K562 (cell line): ENCODE measurements at regions not wholly inside any gene's neighbourhood (a gene's known extent, or its start where the extent isn't known, plus 50 kb on each side); places are given as distances from the start of the nearest gene placed in this dataset.

Experiments used
- ATAC-seq: fragments of 200-7000 bp; cut with Tn5 transposase; 3 replicates; pipeline ENCODE4 v1.9.1; 2020; ENCODE audit warnings: moderate library complexity
- BruUV-seq: library from RNA; stranded (reverse); fragments of 400-500 nt; replicated peaks from 2 replicates; lab custom pipeline; 2021; lab: Mats Ljungman, UMichigan
- CTCF ChIA-PET: fragments of 300-600 bp; formaldehyde crosslinking; extraction: SDS; loops from one replicate; lab custom pipeline; 2021; ENCODE audit warnings: low intra/inter-chr PET ratio; lab: Yijun Ruan, JAX
- POLR2A ChIA-PET: fragments of 300-600, 350-650 bp; sonication (Branson Sonifier 250); formaldehyde crosslinking; extraction: SDS; loops from one replicate; lab custom pipeline; 2021; ENCODE audit warnings: antibody characterized with exemption, inconsistent platforms; lab: Yijun Ruan, JAX
- DNase-seq, 4 experiments: peaks; one replicate each; pipeline versions ENCODE4 v3.0.0 to v3.0.0-alpha.2; 2011 to 2018; ENCODE audit warnings: low spot score in 3 of 4, mixed read lengths in 3 of 4; ENCODE audit errors: extremely low read depth in 1 of 4
- FAIRE-seq: peaks from 2 replicates; lab custom pipeline; 2011; peaks lifted over from hg19 to GRCh38; lab: Jason Lieb, UNC
- H2AFZ ChIP-seq: 2 replicates; pipeline ENCODE4 v1.6.0; 2011; ENCODE audit warnings: low read depth, low read length, control low read depth, inconsistent platforms
- H3K27ac ChIP-seq: fragments of 200-600 bp; 3 replicates; pipeline ENCODE4 v1.8.0; 2011; ENCODE audit warnings: low read depth, mild to moderate bottlenecking, control low read depth, inconsistent platforms, low read length, moderate library complexity, mixed read lengths; ENCODE audit errors: extremely low read depth
- H3K27me3 ChIP-seq, 2 experiments: fragments of 300-600 bp in 1 of 2; 2 replicates in 1 of 2; 3 replicates in 1 of 2; pipeline versions ENCODE4 v1.6.0 to v1.8.0; 2011; ENCODE audit warnings: inconsistent platforms in 2 of 2, low read length in 2 of 2, mild to moderate bottlenecking in 1 of 2, mixed read lengths in 1 of 2, moderate library complexity in 1 of 2; ENCODE audit not compliant: control insufficient read depth in 2 of 2, insufficient read depth in 2 of 2
- H3K36me3 ChIP-seq: fragments of 300-600 bp; 3 replicates; pipeline ENCODE4 v1.8.0; 2011; ENCODE audit warnings: mild to moderate bottlenecking, low read length, inconsistent platforms; ENCODE audit not compliant: control insufficient read depth, insufficient read depth
- H3K4me1 ChIP-seq, 2 experiments: fragments of 200-600 bp in 1 of 2; replicated peaks in 1 of 2; 2 replicates in 1 of 2; 3 replicates in 1 of 2; pipeline versions ENCODE4 v1.5.1 to v1.8.0; 2011; ENCODE audit warnings: inconsistent platforms in 2 of 2, low read length in 2 of 2, mild to moderate bottlenecking in 1 of 2, mixed read lengths in 1 of 2, moderate library complexity in 1 of 2; ENCODE audit not compliant: control insufficient read depth in 2 of 2, insufficient read depth in 2 of 2
- H3K4me2 ChIP-seq: 2 replicates; pipeline ENCODE4 v1.6.1; 2011; ENCODE audit warnings: low read length, control low read depth, inconsistent platforms, mixed read lengths; ENCODE audit not compliant: insufficient read depth
- H3K4me3 ChIP-seq: fragments of 200-600 bp; sonication (generic), shearing (Covaris generic); 2 replicates; pipeline ENCODE4 v1.5.1; 2016; ENCODE audit warnings: control low read depth, inconsistent platforms
- H3K79me2 ChIP-seq: fragments of 200-600 bp; 3 replicates; pipeline ENCODE4 v1.8.0; 2011; ENCODE audit warnings: low read length, inconsistent platforms; ENCODE audit not compliant: control insufficient read depth, insufficient read depth
- H3K9ac ChIP-seq, 2 experiments: 2 replicates each; pipeline versions ENCODE4 v1.6.0 to v1.6.1; 2011; ENCODE audit warnings: low read depth in 2 of 2, low read length in 2 of 2, control low read depth in 1 of 2, inconsistent platforms in 1 of 2, mild to moderate bottlenecking in 1 of 2, mixed read lengths in 1 of 2; ENCODE audit not compliant: insufficient read depth in 1 of 2
- H3K9me1 ChIP-seq: one replicate; pipeline ENCODE4 v1.6.0; 2011; ENCODE audit warnings: inconsistent platforms, mild to moderate bottlenecking, low read length, moderate library complexity; ENCODE audit not compliant: control insufficient read depth, insufficient read depth
- H3K9me3 ChIP-seq: replicated peaks from 2 replicates; pipeline ENCODE4 v1.5.1; 2011; ENCODE audit warnings: low read depth, low read length, inconsistent platforms; ENCODE audit not compliant: control insufficient read depth, insufficient read depth
- H4K20me1 ChIP-seq: replicated peaks from 2 replicates; pipeline ENCODE4 v1.6.1; 2011; ENCODE audit warnings: low read length, inconsistent platforms, mixed read lengths; ENCODE audit not compliant: control insufficient read depth, insufficient read depth
- DMBX1 ChIP-seq: fragments of 250-450 bp; sonication (Bioruptor Pico); IDR thresholded peaks from 2 replicates; pipeline ENCODE4 v1.8.0; 2022; ENCODE audit warnings: inconsistent platforms, mild to moderate bottlenecking, moderate library complexity, borderline replicate concordance
- ETV5 ChIP-seq: sonication (generic); formaldehyde crosslinking; IDR thresholded peaks from 2 replicates; pipeline ENCODE4 v1.4.0; 2020; ENCODE audit warnings: low read depth, mild to moderate bottlenecking, missing genetic modification reagents
- EZH2 ChIP-seq: IDR thresholded peaks from 2 replicates; pipeline ENCODE4 v1.6.1; 2012; ENCODE audit warnings: low read depth, mild to moderate bottlenecking, inconsistent platforms, low read length, borderline replicate concordance
- FUS ChIP-seq: fragments of 200-400 bp; formaldehyde crosslinking; optimal IDR thresholded peaks from 2 replicates; pipeline ENCODE3; 2017; ENCODE audit warnings: low read depth, low read length
- HOMEZ ChIP-seq: fragments of 250-450 bp; sonication (Bioruptor Pico); IDR thresholded peaks from 2 replicates; pipeline ENCODE4 v1.4.0; 2020; ENCODE audit warnings: mild to moderate bottlenecking, moderate library complexity
- MAX ChIP-seq: sonication (generic); formaldehyde crosslinking; IDR thresholded peaks from 2 replicates; pipeline ENCODE4 v1.9.0; 2022; ENCODE audit warnings: mild to moderate bottlenecking, missing genetic modification reagents
- MCM7 ChIP-seq, 2 experiments: fragments of 450-650 bp; IDR thresholded peaks; 2 replicates each; pipeline ENCODE4 v1.6.1; 2016 to 2018
- NBN ChIP-seq: fragments of 450-650 bp; IDR thresholded peaks from 2 replicates; pipeline ENCODE4 v1.6.1; 2016; ENCODE audit warnings: low read depth, mild to moderate bottlenecking
- NFATC3 ChIP-seq: fragments of 450-650 bp; IDR thresholded peaks from 2 replicates; pipeline ENCODE4 v1.6.1; 2017; ENCODE audit warnings: mild to moderate bottlenecking
- POLR2G ChIP-seq: fragments of 200-400 bp; formaldehyde crosslinking; IDR thresholded peaks from 2 replicates; pipeline ENCODE4 v1.6.1; 2017; ENCODE audit warnings: low read depth, mild to moderate bottlenecking, antibody characterized with exemption, low read length, moderate library complexity
- RBM39 ChIP-seq: fragments of 200-400 bp; formaldehyde crosslinking; optimal IDR thresholded peaks from 2 replicates; pipeline ENCODE3; 2018; ENCODE audit warnings: low read depth, low read length
- SAFB ChIP-seq: fragments of 200-400 bp; formaldehyde crosslinking; IDR thresholded peaks from 2 replicates; pipeline ENCODE4 v1.6.1; 2017; ENCODE audit warnings: low read depth, low read length, borderline replicate concordance
- SMARCE1 ChIP-seq: fragments of 450-650 bp; IDR thresholded peaks from 2 replicates; pipeline ENCODE4 v1.7.1; 2016; ENCODE audit warnings: mild to moderate bottlenecking
- SPI1 ChIP-seq: IDR thresholded peaks from 2 replicates; pipeline ENCODE4 v1.6.1; 2011; ENCODE audit warnings: low read depth, low read length, control low read depth, borderline replicate concordance
- TEAD1 ChIP-seq, 2 experiments: fragments of 450-650 bp in 1 of 2; sonication (generic) in 1 of 2; formaldehyde crosslinking; IDR thresholded peaks; 2 replicates each; pipeline versions ENCODE4 v1.4.0 to v1.8.0; 2020 to 2022; ENCODE audit warnings: mild to moderate bottlenecking in 2 of 2, missing genetic modification reagents in 1 of 2
- TFAP4 ChIP-seq: sonication (generic); formaldehyde crosslinking; IDR thresholded peaks from 2 replicates; pipeline ENCODE4 v1.8.0; 2022; ENCODE audit warnings: missing genetic modification reagents, mild to moderate bottlenecking, moderate library complexity, borderline replicate concordance
- ZNF197 ChIP-seq: fragments of 200-800 bp; sonication (Bioruptor generic); IDR thresholded peaks from 2 replicates; pipeline ENCODE4 v1.6.1; 2016; ENCODE audit warnings: low read depth, missing genetic modification characterization, missing compliant biosample characterization
- ZNF282 ChIP-seq: sonication (generic); formaldehyde crosslinking; IDR thresholded peaks from 2 replicates; pipeline ENCODE4 v1.8.1; 2023; ENCODE audit warnings: missing genetic modification reagents
- ZNF57 ChIP-seq: fragments of 450-650 bp; formaldehyde crosslinking; IDR thresholded peaks from 2 replicates; pipeline ENCODE4 v1.4.0; 2020; ENCODE audit warnings: mild to moderate bottlenecking, moderate library complexity
- in situ Hi-C: fragments of 300-500 bp; cut with MboI; formaldehyde crosslinking; loops from 4 replicates; pipeline ENCODE4 v1.15.0; 2018; ENCODE audit warnings: inconsistent platforms, mixed read lengths
- intact Hi-C: fragments of 100-400 bp; cut with micrococcal nuclease; formaldehyde crosslinking; loops from 2 replicates; pipeline ENCODE4 v1.14.2; 2022

- TF ChIP-seq ZNF197 (CRISPR knock-in tag) = no peak
These were observed 759.6 kb upstream of the NDST4 start (continued) for GRCh38 chr4:115873048-115873447.

- no peak for FAIRE-seq
- in situ Hi-C loops = no loop called here
These were observed 758.2 kb upstream of the NDST4 start for GRCh38 chr4:115871596-115871995.

More at GRCh38 chr4:115871596-115871995, 758.2 kb upstream of the NDST4 start:
- no peak overlapping the region for H3K9ac ChIP-seq
- H3K4me1 ChIP-seq = no peaks in the 10 kb centered on the region
- ATAC-seq (no peak), DNase-seq (no peak)
- no peaks in the 10 kb centered on the region for H3K36me3 ChIP-seq
- no peaks in the 10 kb centered on the region for H3K9me1 ChIP-seq
- intact Hi-C loops = no loop called here
- H3K27me3 ChIP-seq = no peaks in the 10 kb centered on the region
- H3K4me3 ChIP-seq = no peak overlapping the region
- H4K20me1 ChIP-seq = no peaks in the 10 kb centered on the region
- H3K4me2 ChIP-seq = no peak overlapping the region
- BruUV-seq = no TSS peak
- H3K9me3 ChIP-seq = no peaks in the 10 kb centered on the region
- H3K27ac ChIP-seq = no peak overlapping the region
- CTCF ChIA-PET = no interaction called here
- TF ChIP-seq NBN (no peak), MCM7 (IDR thresholded peaks at IDR 0.05) (no peak), ETV5 (no peak), FUS (no peak), SPI1 (no peak), ZNF57 (CRISPR knock-in tag) (no peak), ZNF282 (no peak), TFAP4 (CRISPR knock-in tag) (no peak), TEAD1 (CRISPR knock-in tag; IDR thresholded peaks at IDR 0.05) (no peak), SAFB (no peak), DMBX1 (CRISPR knock-in tag) (no peak), MAX (CRISPR knock-in tag) (no peak), HOMEZ (CRISPR knock-in tag) (no peak), RBM39 (no peak), EZH2 (no peak), POLR2G (no peak), NFATC3 (no peak), SMARCE1 (no peak)
- POLR2A ChIA-PET = no interaction called here
- no peaks in the 10 kb centered on the region for H3K79me2 ChIP-seq
- H2AFZ ChIP-seq = no peak overlapping the region
